Smooth muscle cell (in vitro differentiated cells): ENCODE measurements at regions not wholly inside any gene's neighbourhood (a gene's known extent, or its start where the extent isn't known, plus 50 kb on each side); places are given as distances from the start of the nearest gene placed in this dataset.

Experiments
- DNase-seq: peaks from one replicate; lab custom pipeline; 2025; ENCODE audit not compliant: unreplicated experiment; lab: John Stamatoyannopoulos, UW
- H2AFZ ChIP-seq: fragments of 200-600 bp; sonication (generic); 2 replicates; pipeline ENCODE4 v1.6.0; 2016; ENCODE audit warnings: antibody characterized with exemption, low read depth, mild to moderate bottlenecking
- H3F3A ChIP-seq: fragments of 200-600 bp; sonication (generic); 2 replicates; pipeline ENCODE4 v1.6.0; 2017; ENCODE audit warnings: antibody characterized with exemption, low read depth
- H3K27ac ChIP-seq: fragments of 200-600 bp; sonication (generic); 2 replicates; pipeline ENCODE4 v1.5.1; 2016; ENCODE audit warnings: low read depth, mild to moderate bottlenecking
- H3K27me3 ChIP-seq: fragments of 200-600 bp; sonication (generic); 2 replicates; pipeline ENCODE4 v1.6.1; 2016; ENCODE audit warnings: low read depth, mild to moderate bottlenecking
- H3K36me3 ChIP-seq: fragments of 200-600 bp; sonication (generic); 2 replicates; pipeline ENCODE4 v1.5.1; 2016; ENCODE audit warnings: low read depth
- H3K4me1 ChIP-seq: fragments of 200-600 bp; sonication (generic); 2 replicates; pipeline ENCODE4 v1.5.1; 2016; ENCODE audit warnings: low read depth
- H3K4me2 ChIP-seq: fragments of 200-600 bp; sonication (generic); 2 replicates; pipeline ENCODE4 v1.6.0; 2016; ENCODE audit warnings: mild to moderate bottlenecking
- H3K4me3 ChIP-seq: fragments of 200-600 bp; sonication (generic); 2 replicates; pipeline ENCODE4 v1.5.1; 2016; ENCODE audit warnings: mild to moderate bottlenecking
- H3K79me2 ChIP-seq: fragments of 200-600 bp; sonication (generic); 2 replicates; pipeline ENCODE4 v1.6.0; 2016; ENCODE audit warnings: low read depth, mild to moderate bottlenecking
- H3K9ac ChIP-seq: fragments of 200-600 bp; sonication (generic); 2 replicates; pipeline ENCODE4 v1.6.0; 2016; ENCODE audit warnings: low read depth
- H3K9me3 ChIP-seq: fragments of 200-600 bp; sonication (generic); replicated peaks from 2 replicates; pipeline ENCODE4 v1.5.1; 2016; ENCODE audit warnings: low read depth
- H4K20me1 ChIP-seq: fragments of 200-600 bp; sonication (generic); 2 replicates; pipeline ENCODE4 v1.6.0; 2016; ENCODE audit warnings: low read depth
- whole genome bisulfite sequencing: methylation state at CpG from one replicate; pipeline ENCODE4 v1.1.7; 2016; ENCODE audit warnings: low lambda C conversion rate; 5-methylcytosine and 5-hydroxymethylcytosine counted together
- TF ChIP-seq, protein P1 (sequence below): fragments of 200-600 bp; sonication (generic); IDR thresholded peaks from 2 replicates; pipeline ENCODE4 v1.5.1; 2017; ENCODE audit warnings: borderline replicate concordance, mild to moderate bottlenecking, antibody characterized with exemption; ENCODE audit not compliant: insufficient read depth, poor library complexity, severe bottlenecking

GRCh38 chr6:144460327-144461095 lies 175.4 kb downstream of the UTRN start:
- no peaks in the 10 kb centered on the region for H3K9me3 ChIP-seq
- no peaks in the 10 kb centered on the region for H3K27me3 ChIP-seq
- no peaks in the 10 kb centered on the region for H3K4me1 ChIP-seq
- TF ChIP-seq, protein P1, sequence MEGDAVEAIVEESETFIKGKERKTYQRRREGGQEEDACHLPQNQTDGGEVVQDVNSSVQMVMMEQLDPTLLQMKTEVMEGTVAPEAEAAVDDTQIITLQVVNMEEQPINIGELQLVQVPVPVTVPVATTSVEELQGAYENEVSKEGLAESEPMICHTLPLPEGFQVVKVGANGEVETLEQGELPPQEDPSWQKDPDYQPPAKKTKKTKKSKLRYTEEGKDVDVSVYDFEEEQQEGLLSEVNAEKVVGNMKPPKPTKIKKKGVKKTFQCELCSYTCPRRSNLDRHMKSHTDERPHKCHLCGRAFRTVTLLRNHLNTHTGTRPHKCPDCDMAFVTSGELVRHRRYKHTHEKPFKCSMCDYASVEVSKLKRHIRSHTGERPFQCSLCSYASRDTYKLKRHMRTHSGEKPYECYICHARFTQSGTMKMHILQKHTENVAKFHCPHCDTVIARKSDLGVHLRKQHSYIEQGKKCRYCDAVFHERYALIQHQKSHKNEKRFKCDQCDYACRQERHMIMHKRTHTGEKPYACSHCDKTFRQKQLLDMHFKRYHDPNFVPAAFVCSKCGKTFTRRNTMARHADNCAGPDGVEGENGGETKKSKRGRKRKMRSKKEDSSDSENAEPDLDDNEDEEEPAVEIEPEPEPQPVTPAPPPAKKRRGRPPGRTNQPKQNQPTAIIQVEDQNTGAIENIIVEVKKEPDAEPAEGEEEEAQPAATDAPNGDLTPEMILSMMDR: no peak
- no peak overlapping the region for H3K9ac ChIP-seq
- H3K4me3 ChIP-seq: no peak overlapping the region
- H3K36me3 ChIP-seq: no peaks in the 10 kb centered on the region
- no peak overlapping the region for H3K4me2 ChIP-seq
- no peaks in the 10 kb centered on the region for H3K79me2 ChIP-seq
- DNase-seq: no peak
- H3K27ac ChIP-seq: no peak overlapping the region
- H2AFZ ChIP-seq: no peak overlapping the region
- no peaks in the 10 kb centered on the region for H3F3A ChIP-seq
- WGBS: 91% methylated on average over 5 of the region's 5 CpGs
- H4K20me1 ChIP-seq: no peaks in the 10 kb centered on the region

GRCh38 chr6:144462058-144462457 lies 176.9 kb downstream of the UTRN start:
- WGBS: 99% methylated on average over 3 of the region's 3 CpGs

DNA sequence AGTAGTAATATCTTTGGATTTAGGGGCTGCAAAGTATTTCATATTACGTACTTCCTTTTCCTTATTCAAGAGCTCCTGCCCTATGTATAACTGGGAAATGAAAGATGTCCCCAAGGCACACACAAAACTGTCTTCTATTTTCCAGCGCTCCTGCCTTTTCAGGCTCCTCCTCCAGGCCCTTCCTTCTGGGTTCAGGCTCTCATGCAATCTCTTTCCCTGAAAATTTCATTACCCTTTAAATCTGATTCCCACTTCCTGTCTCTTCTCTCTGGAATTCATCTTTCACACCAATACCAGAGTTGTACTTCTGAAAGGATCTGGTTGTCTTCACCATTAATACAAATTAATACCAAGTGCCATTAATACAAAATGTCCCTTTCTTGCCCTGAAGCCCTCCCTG lies 181.6 kb downstream of the UTRN start:
- DNase-seq: no peak
- 70% methylated on average over 2 of the region's 2 CpGs for WGBS
- no peaks in the 10 kb centered on the region for H4K20me1 ChIP-seq
- H3K9ac ChIP-seq: no peak overlapping the region
- H3K4me3 ChIP-seq: no peak overlapping the region
- no peaks in the 10 kb centered on the region for H3K36me3 ChIP-seq
- no peaks in the 10 kb centered on the region for H3K79me2 ChIP-seq
- TF ChIP-seq, protein P1: no peak
- no peaks in the 10 kb centered on the region for H3F3A ChIP-seq
- H3K27ac ChIP-seq: no peak overlapping the region
- H3K4me1 ChIP-seq: no peaks in the 10 kb centered on the region
- no peak overlapping the region for H2AFZ ChIP-seq
- no peaks in the 10 kb centered on the region for H3K27me3 ChIP-seq
- no peak overlapping the region for H3K4me2 ChIP-seq
- no peaks in the 10 kb centered on the region for H3K9me3 ChIP-seq

More at GRCh38 chr6:144462058-144462457, 176.9 kb downstream of the UTRN start:
- H3K4me3 ChIP-seq: no peak overlapping the region
- H3K36me3 ChIP-seq: no peaks in the 10 kb centered on the region
- no peaks in the 10 kb centered on the region for H3K27me3 ChIP-seq
- H4K20me1 ChIP-seq: no peaks in the 10 kb centered on the region
- H3K9me3 ChIP-seq: no peaks in the 10 kb centered on the region
- no peaks in the 10 kb centered on the region for H3K4me1 ChIP-seq
- no peak overlapping the region for H3K4me2 ChIP-seq
- no peak overlapping the region for H3K9ac ChIP-seq
- H2AFZ ChIP-seq: no peak overlapping the region
- TF ChIP-seq, protein P1: no peak
- no peak overlapping the region for H3K27ac ChIP-seq
- H3F3A ChIP-seq: no peaks in the 10 kb centered on the region
- no peak for DNase-seq
- H3K79me2 ChIP-seq: no peaks in the 10 kb centered on the region
